Mammary epithelial cell (primary cell): ENCODE measurements at regions not wholly inside any gene's neighbourhood (a gene's known extent, or its start where the extent isn't known, plus 50 kb on each side); places are given as distances from the start of the nearest gene placed in this dataset.

Source experiments
- CTCF ChIP-seq, 2 donors: IDR thresholded peaks in 1 of 2; conservative IDR thresholded peaks in 1 of 2; 2 replicates each; pipeline ENCODE4 v1.5.1; 2011 to 2012; ENCODE audit warnings: inconsistent platforms in 2 of 2, low read length in 2 of 2, mild to moderate bottlenecking in 2 of 2, control low read depth in 1 of 2, low read depth in 1 of 2; ENCODE audit not compliant: insufficient read depth in 1 of 2; ENCODE audit errors: extremely low read depth in 1 of 2
- EZH2 ChIP-seq: IDR thresholded peaks from 2 replicates; pipeline ENCODE4 v1.6.1; 2012; ENCODE audit warnings: low read length, inconsistent platforms, borderline replicate concordance

DNA sequence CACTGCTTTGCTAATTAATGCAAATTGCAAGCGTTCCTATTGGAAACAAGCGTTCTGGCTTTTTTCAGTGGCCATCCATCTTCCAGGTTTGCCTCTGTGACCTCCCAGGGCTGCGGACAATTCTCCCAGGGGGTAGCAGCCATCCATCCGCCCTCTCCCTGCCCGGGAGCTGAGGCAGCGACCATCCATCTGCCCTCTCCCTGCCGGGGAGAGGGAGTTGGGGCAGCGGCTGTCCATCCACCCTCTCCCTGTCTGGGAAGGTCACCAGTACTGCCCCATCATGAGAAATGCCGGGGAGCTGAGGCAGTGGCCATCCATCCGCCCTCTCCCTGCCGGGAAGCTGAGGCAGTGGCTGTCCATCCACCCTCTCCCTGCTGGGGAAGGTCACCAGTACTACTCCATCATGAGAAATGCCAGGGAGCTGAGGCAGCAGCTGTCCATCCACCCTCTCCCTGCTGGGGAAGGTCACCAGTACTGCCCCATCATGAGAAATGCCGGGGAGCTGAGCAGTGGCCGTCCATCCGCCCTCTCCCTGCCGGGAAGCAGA lies 394.7 kb downstream of the BRD1 start:
- TF ChIP-seq CTCF (conservative IDR thresholded peaks at IDR 0.05 in 1 of 2, IDR thresholded peaks at IDR 0.05 in 1 of 2; ENCODE audit: extremely low read depth in 1 of 2, insufficient read depth in 1 of 2, low read depth in 1 of 2, low read length in 2 of 2): no peak
- TF ChIP-seq EZH2: no peak
